ENCODE measurements at regions not wholly inside any gene's neighbourhood (a gene's known extent, or its start where the extent isn't known, plus 50 kb on each side); places are given as distances from the start of the nearest gene placed in this dataset.
"Not testable (repeated sequence)": the region's sequence is repeated elsewhere in the genome, so short reads cannot be mapped to it uniquely, and the experiment has no call there.

- no peak for DNase-seq (ENCODE audit: extremely low read depth in 1 of 2, low read depth in 1 of 2)
Observed at GRCh38 chr22:25482868-25483639, 81.4 kb upstream of the GRK3 start.

- DNase-seq (ENCODE audit: extremely low read depth in 1 of 2, low read depth in 1 of 2), result no peak
Observed at GRCh38 chr22:25483931-25484330, 80.5 kb upstream of the GRK3 start.

GRCh38 chr22:25484521-25485315 is 79.8 kb upstream of the GRK3 start:
- peak; percentile 28 to 45 for DNase-seq (ENCODE audit: extremely low read depth in 1 of 2, low read depth in 1 of 2)

DNA sequence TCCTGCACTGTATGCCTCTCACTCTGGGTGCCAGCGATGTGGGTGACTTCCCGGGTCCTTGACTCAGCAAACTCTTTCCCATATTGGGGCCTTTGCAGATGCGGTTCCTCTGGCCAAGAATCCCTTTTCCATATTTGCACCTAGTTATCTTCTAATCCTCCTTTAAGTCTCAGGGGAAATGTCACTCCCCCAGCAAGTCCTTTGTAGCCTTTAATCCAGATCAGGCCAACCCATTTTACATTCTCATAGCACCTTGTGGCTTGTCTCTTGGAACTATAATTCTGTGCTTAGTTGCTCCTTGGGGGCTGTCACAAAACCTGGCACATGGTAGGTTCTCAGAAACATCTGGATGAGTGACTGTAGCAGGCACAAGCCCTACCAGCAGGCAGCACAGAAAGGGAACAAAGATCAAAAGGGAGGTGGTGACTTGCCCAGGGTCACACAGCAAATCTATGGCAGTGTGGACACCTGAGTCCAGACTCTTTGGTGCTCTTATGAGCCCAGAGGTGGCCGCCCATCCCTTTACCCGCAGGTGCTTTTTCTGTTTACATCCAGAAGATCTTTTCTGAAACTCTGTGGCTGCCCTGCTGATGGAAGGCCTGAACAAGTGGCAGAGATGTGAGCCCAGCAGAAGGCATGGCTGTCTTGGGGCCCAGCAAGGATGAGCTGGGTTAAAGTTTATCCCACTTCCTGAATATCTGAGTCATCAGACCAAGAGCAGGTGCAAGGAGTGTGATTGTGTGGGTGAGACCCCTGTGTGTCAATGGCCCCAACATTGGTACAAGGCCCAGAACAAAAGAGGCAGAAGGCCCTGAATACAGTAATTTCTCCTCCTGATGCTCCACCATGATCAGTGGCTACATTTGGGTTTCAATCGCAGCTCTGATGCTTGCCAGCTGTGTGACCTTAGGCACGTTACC is 78.6 kb upstream of the GRK3 start:
- DNase-seq (ENCODE audit: extremely low read depth in 1 of 2, low read depth in 1 of 2), result peak; percentile 19 to 50

GRCh38 chr22:25487508-25487907 is 77.0 kb upstream of the GRK3 start:
- no peak for DNase-seq (ENCODE audit: extremely low read depth in 1 of 2, low read depth in 1 of 2)

DNA sequence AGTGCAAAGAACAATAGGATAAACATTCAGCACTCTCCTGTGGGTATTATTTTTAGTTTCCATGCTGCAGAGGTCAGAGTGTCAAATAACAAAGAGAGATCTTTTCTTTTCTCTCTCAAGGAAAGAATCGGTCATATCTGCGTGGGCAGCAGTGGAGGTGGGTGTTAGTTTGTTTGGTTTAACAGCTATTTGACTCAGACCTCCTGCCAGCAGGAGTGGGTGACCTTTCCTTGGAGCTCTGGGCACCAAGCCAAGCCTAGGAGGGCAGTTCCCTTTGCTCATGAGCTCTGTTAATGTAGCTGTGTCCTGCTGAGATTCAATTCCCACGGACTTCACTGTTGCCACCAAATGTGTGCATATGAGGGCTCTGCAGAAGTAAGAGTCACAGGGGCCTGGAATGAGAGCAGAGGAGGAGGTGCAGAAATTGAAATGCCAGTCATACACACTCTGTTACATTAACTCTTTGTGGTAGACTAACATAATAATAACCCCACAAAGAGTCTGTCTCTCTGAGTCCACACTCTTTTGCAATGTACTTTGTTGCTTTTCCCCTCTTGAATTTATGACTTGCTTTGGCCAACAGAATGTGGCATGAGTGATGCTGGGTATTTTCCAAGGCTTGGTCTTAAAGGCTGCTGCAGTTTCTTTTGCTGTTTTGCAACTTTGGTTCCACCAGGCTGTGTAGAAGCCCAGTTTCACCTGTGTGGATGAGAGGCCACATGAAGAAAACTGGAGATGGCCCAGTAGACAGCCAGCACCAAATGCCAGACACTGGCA is 76.0 kb upstream of the GRK3 start:
- DNase-seq (ENCODE audit: extremely low read depth in 1 of 2, low read depth in 1 of 2), result peak; percentile 49 to 67

- no peak for DNase-seq (ENCODE audit: extremely low read depth in 1 of 2, low read depth in 1 of 2)
Observed at GRCh38 chr22:25489947-25490346, 74.5 kb upstream of the GRK3 start.

DNA sequence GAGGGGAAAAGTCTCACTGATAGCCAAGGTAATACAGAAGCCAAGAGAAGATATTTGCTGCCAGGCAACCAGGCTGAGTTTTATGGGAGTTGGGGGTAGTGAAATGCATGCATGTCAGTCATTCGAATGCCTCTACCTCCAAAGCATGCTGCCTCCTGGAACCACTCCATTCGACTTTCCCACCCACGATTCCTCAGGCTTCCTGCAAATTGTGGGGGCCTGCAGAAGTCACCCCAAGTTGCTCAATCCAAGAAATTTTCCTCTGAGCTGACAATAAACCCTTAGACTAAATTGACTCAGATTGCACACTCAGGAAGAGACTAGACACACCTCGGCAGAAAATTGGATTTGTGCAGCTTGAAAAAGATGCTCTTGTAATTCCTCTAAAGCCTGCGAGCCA is 73.6 kb upstream of the GRK3 start:
- no peak for DNase-seq (ENCODE audit: extremely low read depth in 1 of 2, low read depth in 1 of 2)

DNA sequence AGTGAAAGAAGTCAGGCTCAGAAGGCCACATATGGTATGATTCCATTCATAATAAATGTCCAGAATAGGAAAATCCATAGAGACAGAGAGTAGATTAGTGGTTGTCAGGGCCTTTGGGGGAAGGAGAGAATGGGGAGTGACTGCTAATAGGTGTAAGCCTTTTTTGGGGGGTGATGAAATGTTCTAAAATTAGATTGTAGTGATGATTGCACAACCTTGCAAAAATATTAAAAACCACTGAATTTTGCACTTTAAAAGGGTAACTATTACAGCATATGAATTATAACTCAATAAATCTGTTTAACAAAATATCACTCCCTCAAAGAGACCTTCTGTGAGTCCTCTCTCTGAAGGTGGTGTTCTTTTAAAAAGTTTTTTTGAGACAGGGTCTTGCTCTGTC is 72.3 kb upstream of the GRK3 start:
- DNase-seq (ENCODE audit: extremely low read depth in 1 of 2, low read depth in 1 of 2), result no peak

- DNase-seq (ENCODE audit: extremely low read depth in 1 of 2, low read depth in 1 of 2), result no peak
Observed at GRCh38 chr22:25492841-25493734, 71.4 kb upstream of the GRK3 start.

DNA sequence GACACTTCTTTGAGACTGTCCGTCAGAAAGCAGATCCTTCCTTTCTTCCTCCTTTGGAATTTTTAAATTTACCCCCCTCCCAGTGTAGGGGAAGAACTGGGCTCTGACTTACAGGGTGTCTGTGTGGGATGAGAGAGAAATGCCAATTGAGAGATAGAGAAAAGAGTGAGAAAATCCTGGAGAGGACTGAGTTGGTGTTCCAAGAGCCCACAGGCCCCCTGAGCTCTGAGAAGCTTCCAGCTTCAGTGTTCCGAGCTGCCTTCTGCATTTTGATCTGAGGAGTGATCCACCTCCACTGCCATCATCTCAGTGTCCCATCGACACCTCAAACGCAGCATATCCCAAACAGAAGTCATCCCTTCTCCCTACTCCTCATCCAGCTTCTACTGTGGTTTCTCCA is 70.7 kb upstream of the GRK3 start:
- no peak for DNase-seq (ENCODE audit: extremely low read depth in 1 of 2, low read depth in 1 of 2)

GRCh38 chr22:25494774-25495173 is 69.7 kb upstream of the GRK3 start:
- no peak for DNase-seq (ENCODE audit: extremely low read depth in 1 of 2, low read depth in 1 of 2)

- no peak for DNase-seq (ENCODE audit: extremely low read depth in 1 of 2, low read depth in 1 of 2)
Observed at GRCh38 chr22:25495285-25495684, 69.2 kb upstream of the GRK3 start.

GRCh38 chr22:25496396-25497064 is 67.9 kb upstream of the GRK3 start:
- no peak for DNase-seq (ENCODE audit: extremely low read depth in 1 of 2, low read depth in 1 of 2)

GRCh38 chr22:25497181-25497641 is 67.3 kb upstream of the GRK3 start:
- no peak for DNase-seq (ENCODE audit: extremely low read depth in 1 of 2, low read depth in 1 of 2)

- DNase-seq (ENCODE audit: extremely low read depth in 1 of 2, low read depth in 1 of 2), result no peak
Observed at GRCh38 chr22:25497716-25498115, 66.8 kb upstream of the GRK3 start.

- not testable (repeated sequence) for DNase-seq (ENCODE audit: extremely low read depth in 1 of 2, low read depth in 1 of 2)
Observed at GRCh38 chr22:25500671-25501070, 63.8 kb upstream of the GRK3 start.

DNA sequence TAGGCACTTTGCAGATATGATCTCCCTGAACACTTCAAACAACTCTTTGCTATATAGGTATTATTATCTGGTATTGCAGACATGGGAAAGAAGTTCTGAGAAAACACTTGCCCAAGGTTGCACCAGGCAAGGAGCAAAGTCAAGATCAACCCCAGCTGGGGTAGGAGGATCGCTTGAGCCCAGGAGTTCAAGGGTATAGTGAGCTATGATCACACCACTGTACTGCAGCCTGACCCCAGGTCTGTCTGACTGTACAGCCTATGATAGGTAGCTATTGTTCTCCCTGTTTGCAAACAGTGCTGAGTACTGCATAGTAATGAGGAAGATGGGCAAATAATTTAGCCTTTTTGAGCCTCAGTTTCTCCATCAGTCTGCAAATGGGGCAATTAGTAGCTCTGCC is 60.5 kb upstream of the GRK3 start:
- DNase-seq (ENCODE audit: extremely low read depth in 1 of 2, low read depth in 1 of 2), result not testable (repeated sequence)

DNA sequence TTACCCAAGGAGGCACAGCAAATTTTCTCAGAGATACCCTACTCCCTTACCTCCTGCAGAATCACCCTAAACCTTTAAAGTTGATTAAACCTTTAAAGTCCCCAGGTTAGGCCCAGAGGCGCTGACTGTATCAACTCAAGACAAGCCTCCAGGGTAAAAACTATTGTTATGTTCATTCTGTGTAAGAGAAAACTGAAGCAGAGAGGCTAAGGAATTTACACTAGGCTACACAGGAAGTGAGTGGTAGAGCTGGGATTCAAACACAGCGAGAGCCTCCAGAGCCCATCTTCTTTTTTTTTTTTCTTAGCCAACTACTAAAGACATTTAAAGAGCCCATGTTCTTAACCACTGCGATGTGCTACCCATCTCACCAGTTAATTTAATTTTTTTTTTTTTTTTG is 56.3 kb upstream of the GRK3 start:
- no peak for DNase-seq (ENCODE audit: extremely low read depth in 1 of 2, low read depth in 1 of 2)

All from stimulated activated CD8-positive, alpha-beta memory T cell treated with anti-CD3 and anti-CD28 coated beads, Interleukin-7, amount 100 ng/mL, for 48 hours (primary cell).